ENCODE measurements at regions not wholly inside any gene's neighbourhood (a gene's known extent, or its start where the extent isn't known, plus 50 kb on each side); places are given as distances from the start of the nearest gene placed in this dataset.

- DNase-seq (ENCODE audit: low read depth): no peak
- no peak for TF ChIP-seq CTCF (IDR thresholded peaks at IDR 0.05; ENCODE audit: low read depth, low read length, missing control alignments)
- H3K4me3 ChIP-seq (ENCODE audit: low read depth, low read length): no peak overlapping the region
- in situ Hi-C loops (cut with HindIII; ENCODE audit: low sequenced_read_pairs): no loop called here
Measured at GRCh38 chr3:109713288-109713687, 375.9 kb upstream of the DPPA4 start.

GRCh38 chr3:109715707-109716106 is 378.4 kb upstream of the DPPA4 start:
- in situ Hi-C loops (cut with HindIII; ENCODE audit: low sequenced_read_pairs): no loop called here
- no peak overlapping the region for H3K4me3 ChIP-seq (ENCODE audit: low read depth, low read length)
- DNase-seq (ENCODE audit: low read depth): no peak
- TF ChIP-seq CTCF (IDR thresholded peaks at IDR 0.05; ENCODE audit: low read depth, low read length, missing control alignments): no peak

GRCh38 chr3:109718850-109719249 is 381.5 kb upstream of the DPPA4 start:
- DNase-seq (ENCODE audit: low read depth): no peak
- no peak for TF ChIP-seq CTCF (IDR thresholded peaks at IDR 0.05; ENCODE audit: low read depth, low read length, missing control alignments)
- in situ Hi-C loops (cut with HindIII; ENCODE audit: low sequenced_read_pairs): no loop called here
- no peak overlapping the region for H3K4me3 ChIP-seq (ENCODE audit: low read depth, low read length)

GRCh38 chr3:109728861-109729494 is 391.6 kb upstream of the DPPA4 start:
- no peak for TF ChIP-seq CTCF (IDR thresholded peaks at IDR 0.05; ENCODE audit: low read depth, low read length, missing control alignments)
- no peak for DNase-seq (ENCODE audit: low read depth)
- in situ Hi-C loops (cut with HindIII; ENCODE audit: low sequenced_read_pairs): no loop called here
- no peak overlapping the region for H3K4me3 ChIP-seq (ENCODE audit: low read depth, low read length)

GRCh38 chr3:109731639-109732473 is 394.5 kb upstream of the DPPA4 start:
- TF ChIP-seq CTCF (IDR thresholded peaks at IDR 0.05; ENCODE audit: low read depth, low read length, missing control alignments): peak; percentile 90
- peak; percentile 50 for DNase-seq (ENCODE audit: low read depth)
- no peak overlapping the region for H3K4me3 ChIP-seq (ENCODE audit: low read depth, low read length)
- in situ Hi-C loops (cut with HindIII; ENCODE audit: low sequenced_read_pairs): no loop called here

GRCh38 chr3:109743981-109744380 is 406.6 kb upstream of the DPPA4 start:
- in situ Hi-C loops (cut with HindIII; ENCODE audit: low sequenced_read_pairs): no loop called here

More at GRCh38 chr3:109743981-109744380, 406.6 kb upstream of the DPPA4 start:
- DNase-seq (ENCODE audit: low read depth): no peak
- TF ChIP-seq CTCF (IDR thresholded peaks at IDR 0.05; ENCODE audit: low read depth, low read length, missing control alignments): no peak
- H3K4me3 ChIP-seq (ENCODE audit: low read depth, low read length): no peak overlapping the region

All from astrocyte of the cerebellum (primary cell).